Body of pancreas (tissue), 4 donors: ENCODE measurements at regions not wholly inside any gene's neighbourhood (a gene's known extent, or its start where the extent isn't known, plus 50 kb on each side); places are given as distances from the start of the nearest gene placed in this dataset.

Experiments used
- ATAC-seq: fragments of 150-250 bp; one replicate; pipeline ENCODE4 v1.9.1; 2016
- DNase-seq, 4 donors: peaks; one replicate each; pipeline ENCODE4 v3.0.0-alpha.2; 2019
- H3K27ac ChIP-seq, 4 donors: fragments of 200-600 bp; sonication (generic); 1 replicate in 3 of 4; 2 replicates in 1 of 4; pipeline versions ENCODE4 v1.5.1 to v1.6.1; 2016 to 2019; ENCODE audit warnings: mild to moderate bottlenecking in 1 of 4, mixed read lengths in 1 of 4, moderate library complexity in 1 of 4
- H3K27me3 ChIP-seq, 2 donors: fragments of 200-600 bp; sonication (generic); one replicate each; pipeline ENCODE4 v1.6.0; 2016; ENCODE audit warnings: mild to moderate bottlenecking in 1 of 2
- H3K36me3 ChIP-seq, 2 donors: fragments of 200-600 bp; sonication (generic); replicated peaks in 1 of 2; 2 replicates each; pipeline ENCODE4 v1.5.1; 2016; ENCODE audit warnings: low read depth in 2 of 2; ENCODE audit not compliant: insufficient read depth in 1 of 2
- H3K4me1 ChIP-seq: fragments of 200-600 bp; sonication (generic); one replicate; pipeline ENCODE4 v1.6.0; 2016
- H3K4me3 ChIP-seq, 2 donors: fragments of 200-600 bp; sonication (generic); 1 replicate in 1 of 2; 2 replicates in 1 of 2; pipeline ENCODE4 v1.5.1; 2016 to 2019
- H3K9me3 ChIP-seq, 3 donors: fragments of 200-600 bp; sonication (generic); 1 replicate in 2 of 3; 2 replicates in 1 of 3; pipeline ENCODE4 v1.5.1; 2016
- POLR2A ChIP-seq, 3 donors: fragments of 450-650 bp; IDR thresholded peaks; one replicate each; pipeline ENCODE4 v1.6.1; 2016; ENCODE audit warnings: antibody characterized with exemption in 3 of 3, mild to moderate bottlenecking in 2 of 3
- WGBS, 2 donors: methylation state at CpG; one replicate each; pipeline ENCODE4 v1.1.5; 2017; 5-methylcytosine and 5-hydroxymethylcytosine counted together
- intact Hi-C: fragments of 100-400 bp; cut with DNase I; formaldehyde crosslinking; loops from one replicate; pipeline ENCODE4 v1.15.1; 2023
- TF ChIP-seq, protein P1 (sequence below), 7 experiments: fragments of 450-650 bp in 4 of 7; fragments of 200-600 bp in 3 of 7; sonication (generic) in 3 of 7; IDR thresholded peaks; one replicate each; pipeline ENCODE4 v1.5.1; 2016 to 2019; ENCODE audit warnings: antibody characterized with exemption in 7 of 7

DNA sequence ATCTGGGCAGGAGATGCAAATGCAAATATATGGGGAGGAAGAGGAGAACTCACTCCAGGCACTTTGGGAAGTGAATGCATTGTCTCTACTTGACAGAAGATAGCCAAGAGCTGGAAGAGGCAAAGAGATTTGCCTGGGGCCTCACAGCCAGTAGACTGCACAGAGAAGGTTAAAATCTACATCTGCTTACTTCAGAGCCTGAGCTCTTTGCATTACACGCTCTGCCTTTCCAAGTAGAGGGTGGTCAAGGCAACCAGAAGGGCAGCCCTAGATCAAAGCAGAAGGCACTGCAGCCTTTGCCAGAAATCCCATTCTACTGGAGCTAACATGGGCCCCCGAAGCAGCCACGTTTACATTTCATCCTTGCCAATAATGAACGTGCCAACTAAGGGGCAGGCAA, 407.2 kb upstream of the CCL2 start:
- Histone ChIP-seq H3K4me1 (no peaks in the 10 kb centered on the region), H3K27me3 (no peaks in the 10 kb centered on the region), H3K36me3 (no peaks in the 10 kb centered on the region), H3K4me3 (no peak overlapping the region), H3K9me3 (no peaks in the 10 kb centered on the region), H3K27ac (no peak overlapping the region)
- no peak for TF ChIP-seq POLR2A (IDR thresholded peaks at IDR 0.05)
- TF ChIP-seq, protein P1, sequence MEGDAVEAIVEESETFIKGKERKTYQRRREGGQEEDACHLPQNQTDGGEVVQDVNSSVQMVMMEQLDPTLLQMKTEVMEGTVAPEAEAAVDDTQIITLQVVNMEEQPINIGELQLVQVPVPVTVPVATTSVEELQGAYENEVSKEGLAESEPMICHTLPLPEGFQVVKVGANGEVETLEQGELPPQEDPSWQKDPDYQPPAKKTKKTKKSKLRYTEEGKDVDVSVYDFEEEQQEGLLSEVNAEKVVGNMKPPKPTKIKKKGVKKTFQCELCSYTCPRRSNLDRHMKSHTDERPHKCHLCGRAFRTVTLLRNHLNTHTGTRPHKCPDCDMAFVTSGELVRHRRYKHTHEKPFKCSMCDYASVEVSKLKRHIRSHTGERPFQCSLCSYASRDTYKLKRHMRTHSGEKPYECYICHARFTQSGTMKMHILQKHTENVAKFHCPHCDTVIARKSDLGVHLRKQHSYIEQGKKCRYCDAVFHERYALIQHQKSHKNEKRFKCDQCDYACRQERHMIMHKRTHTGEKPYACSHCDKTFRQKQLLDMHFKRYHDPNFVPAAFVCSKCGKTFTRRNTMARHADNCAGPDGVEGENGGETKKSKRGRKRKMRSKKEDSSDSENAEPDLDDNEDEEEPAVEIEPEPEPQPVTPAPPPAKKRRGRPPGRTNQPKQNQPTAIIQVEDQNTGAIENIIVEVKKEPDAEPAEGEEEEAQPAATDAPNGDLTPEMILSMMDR (IDR thresholded peaks at IDR 0.05): no peak
- intact Hi-C loops: no loop called here
- no peak for DNase-seq
- ATAC-seq: no peak
- WGBS, 2 donors: 32 to 40% methylated on average over 4 of the region's 4 CpGs

DNA sequence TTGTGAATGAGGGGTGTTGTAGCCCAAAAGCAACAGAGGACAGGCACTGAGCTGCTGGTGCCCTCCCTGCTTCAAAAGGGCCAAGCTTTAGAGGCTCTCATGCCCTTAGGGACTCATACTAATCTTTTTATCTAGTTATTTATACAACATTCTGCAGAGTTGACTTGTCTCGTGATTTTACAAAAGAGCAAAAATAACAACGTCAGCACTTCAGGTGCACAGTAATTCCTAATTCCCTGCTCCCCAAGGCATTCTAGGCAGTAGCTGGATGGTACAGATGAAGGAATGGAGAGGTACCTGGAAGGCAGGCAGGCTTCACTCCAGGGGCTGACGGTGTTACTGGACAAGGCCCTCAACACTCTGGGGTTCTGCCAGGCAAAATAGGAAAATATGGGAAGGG, 406.7 kb upstream of the CCL2 start:
- Histone ChIP-seq H3K36me3 (no peaks in the 10 kb centered on the region), H3K9me3 (no peaks in the 10 kb centered on the region), H3K27ac (no peak overlapping the region), H3K4me3 (no peak overlapping the region), H3K4me1 (no peaks in the 10 kb centered on the region), H3K27me3 (no peaks in the 10 kb centered on the region)
- 48 to 58% methylated on average over 3 of the region's 3 CpGs for WGBS, 2 donors
- intact Hi-C loops: no loop called here
- no peak for TF ChIP-seq POLR2A (IDR thresholded peaks at IDR 0.05)
- TF ChIP-seq, protein P1 (IDR thresholded peaks at IDR 0.05): no peak
- DNase-seq: no peak
- no peak for ATAC-seq

DNA sequence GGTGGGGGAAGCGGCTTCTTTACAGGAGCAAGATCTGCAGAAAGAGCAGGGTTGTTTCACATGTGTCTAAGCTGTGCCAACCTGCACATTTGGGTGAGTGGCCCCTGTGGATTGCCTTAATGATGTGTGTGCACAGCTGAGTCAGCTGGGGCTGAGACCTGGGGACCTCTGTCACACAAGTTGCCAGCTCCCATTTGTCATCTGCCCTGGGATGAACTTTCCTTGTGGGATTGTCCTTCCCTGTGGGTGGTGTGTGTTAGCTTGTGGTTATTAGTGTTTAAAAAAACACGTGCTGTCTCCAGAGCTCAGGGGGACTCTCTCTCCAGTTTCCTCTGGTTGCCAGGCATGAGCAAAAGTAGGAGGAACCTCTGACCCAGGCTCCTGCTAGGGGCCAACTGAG, 400.5 kb upstream of the CCL2 start:
- DNase-seq (no peak), ATAC-seq (no peak)
- H3K36me3 ChIP-seq: no peaks in the 10 kb centered on the region
- H3K27ac ChIP-seq: no peak overlapping the region
- intact Hi-C loops: no loop called here
- no peak for TF ChIP-seq POLR2A (IDR thresholded peaks at IDR 0.05)
- TF ChIP-seq, protein P1 (IDR thresholded peaks at IDR 0.05): no peak
- H3K27me3 ChIP-seq: no peaks in the 10 kb centered on the region
- no peaks in the 10 kb centered on the region for H3K9me3 ChIP-seq
- H3K4me3 ChIP-seq: no peak overlapping the region
- WGBS, 2 donors: 47 to 48% methylated on average over 2 of the region's 2 CpGs
- H3K4me1 ChIP-seq: no peaks in the 10 kb centered on the region

DNA sequence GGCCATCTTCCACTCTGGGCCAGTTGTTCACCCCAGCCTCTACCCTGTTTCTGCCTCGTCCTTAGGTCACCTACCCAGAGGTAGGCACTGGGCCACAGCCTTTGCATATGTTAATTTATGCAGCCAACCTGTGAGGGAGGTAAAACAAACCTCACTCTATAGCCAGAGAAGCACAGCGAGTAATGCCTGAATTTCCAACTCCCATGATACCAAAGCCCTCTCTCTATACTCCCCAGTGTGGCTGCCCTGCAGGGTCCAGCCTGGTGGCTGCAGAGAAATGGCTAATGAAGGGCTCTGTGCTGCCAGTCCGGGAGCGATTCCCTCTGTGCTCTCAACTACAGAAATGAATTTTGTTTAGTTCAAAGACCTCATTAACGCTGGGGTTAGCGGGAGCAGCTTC, 397.0 kb upstream of the CCL2 start:
- Histone ChIP-seq H3K9me3 (no peaks in the 10 kb centered on the region), H3K4me3 (no peak overlapping the region), H3K4me1 (no peaks in the 10 kb centered on the region), H3K27ac (no peak overlapping the region), H3K27me3 (peaks cover 0 to 3% of the 10 kb centered on the region in 2 donors), H3K36me3 (no peaks in the 10 kb centered on the region)
- intact Hi-C loops: no loop called here
- WGBS, 2 donors: 40 to 50% methylated on average over 6 of the region's 6 CpGs
- no peak for ATAC-seq
- no peak for DNase-seq
- TF ChIP-seq, protein P1 (IDR thresholded peaks at IDR 0.05): no peak
- TF ChIP-seq POLR2A (IDR thresholded peaks at IDR 0.05): no peak

DNA sequence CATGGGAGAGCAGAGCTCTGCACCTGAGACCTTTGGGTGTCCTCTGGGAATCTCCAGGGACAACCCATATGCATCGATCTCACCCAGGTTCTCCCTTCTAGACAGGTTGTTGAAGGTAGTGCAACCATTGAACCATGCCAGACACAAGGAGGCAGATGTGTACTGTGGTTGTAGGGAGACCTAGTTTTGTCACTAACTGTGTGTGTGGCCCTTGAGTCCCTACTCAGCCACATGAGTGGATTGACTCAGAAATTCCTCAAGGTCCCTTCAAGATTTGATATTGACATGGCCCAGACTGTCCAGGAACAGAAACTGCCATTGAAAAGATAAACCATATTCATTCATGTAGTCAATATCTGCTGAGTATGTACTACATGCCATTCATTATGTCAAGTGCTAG, 396.4 kb upstream of the CCL2 start:
- DNase-seq: no peak
- no peak for TF ChIP-seq POLR2A (IDR thresholded peaks at IDR 0.05)
- TF ChIP-seq, protein P1 (IDR thresholded peaks at IDR 0.05): no peak
- no peaks in the 10 kb centered on the region for H3K4me1 ChIP-seq
- no peak overlapping the region for H3K27ac ChIP-seq
- intact Hi-C loops: no loop called here
- H3K27me3 ChIP-seq: peaks cover 0 to 3% of the 10 kb centered on the region in 2 donors
- no peak for ATAC-seq
- no peak overlapping the region for H3K4me3 ChIP-seq
- 83% methylated on average over 1 of the region's 1 CpG; no CpG with 5 or more reads in 1 of the 2 donors for WGBS, 2 donors
- no peaks in the 10 kb centered on the region for H3K36me3 ChIP-seq
- H3K9me3 ChIP-seq: no peaks in the 10 kb centered on the region
